Epithelial cell of proximal tubule (primary cell): ENCODE measurements at regions not wholly inside any gene's neighbourhood (a gene's known extent, or its start where the extent isn't known, plus 50 kb on each side); places are given as distances from the start of the nearest gene placed in this dataset.
"Not testable (repeated sequence)": the region's sequence is repeated elsewhere in the genome, so short reads cannot be mapped to it uniquely, and the experiment has no call there.

Experiments used
- DNase-seq: peaks from one replicate; pipeline ENCODE4 v3.0.0-alpha.2; 2011; ENCODE audit warnings: low read depth
- H3K4me3 ChIP-seq: 2 replicates; pipeline ENCODE4 v1.5.1; 2011; ENCODE audit warnings: low read depth, mild to moderate bottlenecking, low read length
- CTCF ChIP-seq: conservative IDR thresholded peaks from 2 replicates; pipeline ENCODE4 v1.5.1; 2012; ENCODE audit warnings: low read depth, mild to moderate bottlenecking, low read length

- no peak overlapping the region for H3K4me3 ChIP-seq
- DNase-seq = no peak
- TF ChIP-seq CTCF = no peak
Measured at GRCh38 chrY:26354191-26354590, 732.3 kb downstream of the CDY1 start.

- H3K4me3 ChIP-seq, DNase-seq: not testable (repeated sequence)
Measured at GRCh38 chrY:26359869-26360268, 738.0 kb downstream of the CDY1 start.

DNA sequence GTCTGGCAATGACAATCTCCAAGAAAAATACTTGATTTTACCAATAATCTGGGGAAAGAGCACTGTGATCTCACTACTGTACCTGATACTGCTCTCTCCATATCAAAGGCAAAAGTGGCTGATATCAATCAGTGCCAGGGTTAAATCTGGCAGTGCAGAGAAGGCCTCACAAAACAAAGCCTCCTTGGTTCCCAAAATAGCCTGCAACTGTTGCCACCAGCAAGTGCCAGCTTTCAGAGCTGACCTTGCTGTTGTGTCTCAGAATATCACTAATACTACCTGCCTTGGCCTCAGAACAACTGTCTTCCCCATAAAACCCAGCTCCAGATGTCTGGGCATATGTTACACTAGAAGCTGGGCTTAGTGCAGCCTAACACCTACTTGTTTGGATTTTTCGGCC lies 738.6 kb downstream of the CDY1 start:
- not testable (repeated sequence) for H3K4me3 ChIP-seq, DNase-seq

- not testable (repeated sequence) for H3K4me3 ChIP-seq, DNase-seq
Measured at GRCh38 chrY:26363442-26363841, 741.5 kb downstream of the CDY1 start.

GRCh38 chrY:26366091-26366490 lies 744.2 kb downstream of the CDY1 start:
- not testable (repeated sequence) for DNase-seq, H3K4me3 ChIP-seq

DNA sequence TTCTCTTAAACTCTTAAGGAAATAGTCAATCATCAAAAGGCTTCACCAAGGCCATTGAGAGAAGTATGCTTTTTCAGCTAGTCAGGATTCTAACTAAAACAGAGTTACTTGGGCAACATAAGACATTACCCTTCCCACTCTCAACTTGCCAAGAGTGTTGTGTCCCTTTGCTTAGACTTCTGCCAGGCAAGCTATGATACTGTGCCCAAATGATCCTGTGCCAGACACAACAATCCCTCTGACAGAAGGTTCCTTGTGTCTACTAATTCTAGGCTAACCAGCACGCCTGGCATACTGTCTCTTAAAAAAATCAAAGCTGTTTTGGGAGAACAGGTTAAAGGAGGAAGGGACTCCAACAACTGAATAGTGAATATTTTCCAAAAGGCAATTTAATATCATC lies 750.6 kb downstream of the CDY1 start:
- H3K4me3 ChIP-seq, DNase-seq: not testable (repeated sequence)

DNA sequence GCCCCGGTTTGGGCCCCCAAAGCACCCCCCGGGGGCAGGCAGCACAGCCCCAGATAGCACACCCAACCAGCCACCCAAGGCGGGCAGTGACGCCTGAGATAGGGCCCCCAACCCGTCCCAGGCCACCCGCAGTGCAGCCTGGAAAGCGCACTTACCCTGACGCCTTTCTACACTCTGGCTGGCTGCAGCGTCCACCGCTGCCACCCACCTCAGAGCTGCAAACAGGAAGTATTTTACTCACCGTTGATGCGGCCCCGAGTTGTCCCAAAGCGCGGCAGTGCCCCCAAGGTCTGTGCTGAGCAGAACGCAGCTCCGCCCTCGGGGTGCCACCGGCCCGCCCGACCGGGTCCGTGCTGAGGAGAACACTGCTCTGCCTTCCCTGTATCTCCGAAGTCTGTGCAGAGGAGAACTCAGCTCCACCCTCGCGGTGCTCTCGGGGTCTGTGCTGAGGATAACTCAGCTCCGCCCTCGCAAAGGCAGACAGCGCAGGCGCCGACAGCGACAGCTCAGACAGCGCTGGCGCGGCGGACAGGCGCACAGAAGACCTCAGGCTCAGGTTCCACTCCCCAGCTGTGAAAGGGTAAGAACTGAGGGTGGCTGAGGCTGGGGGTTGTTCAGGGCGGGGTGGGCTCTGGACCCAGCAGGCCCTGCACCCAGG lies 786.9 kb downstream of the CDY1 start:
- no peak for DNase-seq
- H3K4me3 ChIP-seq = no peak overlapping the region
- TF ChIP-seq CTCF = no peak

GRCh38 chrY:26409329-26409712 lies 787.4 kb downstream of the CDY1 start:
- no peak for DNase-seq
- H3K4me3 ChIP-seq = no peak overlapping the region
- TF ChIP-seq CTCF = no peak
